SJSA1 (cell line): ENCODE measurements at regions not wholly inside any gene's neighbourhood (a gene's known extent, or its start where the extent isn't known, plus 50 kb on each side); places are given as distances from the start of the nearest gene placed in this dataset.
"Not testable (repeated sequence)": the region's sequence is repeated elsewhere in the genome, so short reads cannot be mapped to it uniquely, and the experiment has no call there.

Source experiments
- DNase-seq, 2 experiments: peaks; one replicate each; pipeline ENCODE4 v3.0.0-alpha.2; 2015 to 2020; ENCODE audit warnings: low spot score in 2 of 2, low read depth in 1 of 2
- H3K27ac ChIP-seq: fragments of 250-450 bp; sonication (Bioruptor Pico); 2 replicates; pipeline ENCODE4 v1.5.1; 2020; ENCODE audit warnings: mild to moderate bottlenecking, moderate library complexity
- H3K27me3 ChIP-seq: fragments of 250-450 bp; sonication (Bioruptor Pico); replicated peaks from 2 replicates; pipeline ENCODE4 v1.5.1; 2020; ENCODE audit warnings: mild to moderate bottlenecking, moderate library complexity
- H3K36me3 ChIP-seq: fragments of 250-450 bp; sonication (Bioruptor Pico); 2 replicates; pipeline ENCODE4 v1.5.1; 2020; ENCODE audit warnings: mild to moderate bottlenecking
- H3K4me1 ChIP-seq: fragments of 250-450 bp; sonication (Bioruptor Pico); replicated peaks from 2 replicates; pipeline ENCODE4 v1.6.1; 2021; ENCODE audit warnings: mild to moderate bottlenecking
- H3K4me3 ChIP-seq: fragments of 250-450 bp; sonication (Bioruptor Pico); 2 replicates; pipeline ENCODE4 v1.5.1; 2020; ENCODE audit warnings: mild to moderate bottlenecking
- H3K9me3 ChIP-seq: fragments of 250-450 bp; sonication (Bioruptor Pico); replicated peaks from 2 replicates; pipeline ENCODE4 v1.5.1; 2020; ENCODE audit warnings: mild to moderate bottlenecking

- no peaks in the 10 kb centered on the region for H3K9me3 ChIP-seq
- H3K36me3 ChIP-seq = no peaks in the 10 kb centered on the region
- no peak overlapping the region for H3K27ac ChIP-seq
- H3K4me3 ChIP-seq = no peak overlapping the region
- no peak for DNase-seq
- no peaks in the 10 kb centered on the region for H3K4me1 ChIP-seq
- H3K27me3 ChIP-seq = 0 out of 2 replicates have a peak, but pooled peaks cover 2% of the 10 kb centered on the region
Measured at GRCh38 chr14:53380867-53381225, 227.7 kb upstream of the DDHD1 start.

GRCh38 chr14:53380052-53380866, 227.1 kb upstream of the DDHD1 start:
- Histone ChIP-seq H3K27ac (no peak overlapping the region), H3K4me3 (no peak overlapping the region), H3K27me3 (0 out of 2 replicates have a peak, but pooled peaks cover 3% of the 10 kb centered on the region), H3K36me3 (no peaks in the 10 kb centered on the region), H3K9me3 (no peaks in the 10 kb centered on the region), H3K4me1 (no peaks in the 10 kb centered on the region)
- DNase-seq = no peak

- DNase-seq = no peak
- 0 out of 2 replicates have a peak, but pooled peaks cover 5% of the 10 kb centered on the region for H3K27me3 ChIP-seq
- no peaks in the 10 kb centered on the region for H3K4me1 ChIP-seq
- H3K9me3 ChIP-seq = no peaks in the 10 kb centered on the region
- H3K4me3 ChIP-seq = no peak overlapping the region
- no peak overlapping the region for H3K27ac ChIP-seq
- H3K36me3 ChIP-seq = no peaks in the 10 kb centered on the region
Measured at GRCh38 chr14:53378142-53378541, 225.0 kb upstream of the DDHD1 start.

GRCh38 chr14:53376064-53376463, 222.9 kb upstream of the DDHD1 start:
- DNase-seq = no peak
- no peaks in the 10 kb centered on the region for H3K9me3 ChIP-seq
- H3K27me3 ChIP-seq = 0 out of 2 replicates have a peak, but pooled peaks cover 5% of the 10 kb centered on the region
- H3K36me3 ChIP-seq = no peaks in the 10 kb centered on the region
- H3K4me1 ChIP-seq = no peaks in the 10 kb centered on the region
- no peak overlapping the region for H3K4me3 ChIP-seq
- no peak overlapping the region for H3K27ac ChIP-seq

- no peak overlapping the region for H3K27ac ChIP-seq
- H3K27me3 ChIP-seq = 0 out of 2 replicates have a peak, but pooled peaks cover 5% of the 10 kb centered on the region
- H3K9me3 ChIP-seq = no peaks in the 10 kb centered on the region
- H3K4me3 ChIP-seq = no peak overlapping the region
- no peaks in the 10 kb centered on the region for H3K4me1 ChIP-seq
- no peaks in the 10 kb centered on the region for H3K36me3 ChIP-seq
- no peak for DNase-seq
Measured at GRCh38 chr14:53375599-53375998, 222.5 kb upstream of the DDHD1 start.

GRCh38 chr14:53368711-53369201, 215.6 kb upstream of the DDHD1 start:
- H3K27ac ChIP-seq = peak overlapping the region; percentile 45
- H3K27me3 ChIP-seq = peaks cover 4% of the 10 kb centered on the region; the same call in 1 of the 2 replicates

GRCh38 chr14:53368066-53368465, 214.9 kb upstream of the DDHD1 start:
- DNase-seq = peak in 1 of 2 experiments; percentile 2
- no peak overlapping the region for H3K4me3 ChIP-seq
- peaks cover 4% of the 10 kb centered on the region; the same call in 1 of the 2 replicates for H3K27me3 ChIP-seq
- H3K9me3 ChIP-seq = no peaks in the 10 kb centered on the region
- no peaks in the 10 kb centered on the region for H3K36me3 ChIP-seq
- H3K4me1 ChIP-seq = peaks cover 26% of the 10 kb centered on the region
- peak overlapping the region; percentile 45 for H3K27ac ChIP-seq

More at GRCh38 chr14:53368711-53369201, 215.6 kb upstream of the DDHD1 start:
- Histone ChIP-seq H3K9me3 (no peaks in the 10 kb centered on the region), H3K4me1 (peaks cover 26% of the 10 kb centered on the region), H3K36me3 (no peaks in the 10 kb centered on the region), H3K4me3 (no peak overlapping the region)
- DNase-seq = peak in 1 of 2 experiments; percentile 90

- no peak for DNase-seq
- Histone ChIP-seq H3K9me3 (no peaks in the 10 kb centered on the region), H3K4me3 (no peak overlapping the region), H3K4me1 (peaks cover 26% of the 10 kb centered on the region), H3K36me3 (no peaks in the 10 kb centered on the region), H3K27me3 (peaks cover 4% of the 10 kb centered on the region; the same call in 1 of the 2 replicates), H3K27ac (no peak overlapping the region)
Measured at GRCh38 chr14:53367644-53368026, 214.5 kb upstream of the DDHD1 start.

DNA sequence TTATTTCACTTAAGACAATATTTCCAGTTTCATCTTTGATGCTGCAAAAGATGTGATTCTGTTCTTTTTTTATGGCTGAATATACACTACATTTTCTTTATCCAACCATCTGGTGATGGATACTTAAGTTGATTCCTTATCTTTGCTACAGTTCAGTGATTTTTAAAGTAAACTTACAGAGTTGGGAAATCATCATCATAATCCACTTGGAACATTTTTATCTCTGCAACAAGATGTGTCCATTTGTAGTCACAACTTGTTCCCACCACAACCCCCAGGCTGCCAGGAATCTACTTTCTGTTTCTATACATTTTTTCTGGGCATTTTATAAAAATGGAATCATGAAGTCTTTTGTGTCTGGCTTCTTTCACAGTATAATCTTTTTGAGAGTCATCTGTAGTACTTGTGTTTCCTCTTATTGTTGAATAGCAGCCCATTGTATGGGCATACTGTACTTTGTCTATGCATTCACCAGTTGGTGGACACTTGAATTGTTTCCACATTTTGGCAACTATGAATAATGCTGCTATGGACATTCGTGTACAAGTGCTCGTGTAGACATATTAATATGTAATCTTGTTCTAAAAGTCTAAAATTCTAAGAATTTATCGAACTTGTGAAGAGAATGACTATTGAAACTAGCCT, 212.5 kb upstream of the DDHD1 start:
- no peak overlapping the region for H3K27ac ChIP-seq
- H3K27me3 ChIP-seq = peaks cover 4% of the 10 kb centered on the region; the same call in 1 of the 2 replicates
- H3K36me3 ChIP-seq = no peaks in the 10 kb centered on the region
- H3K9me3 ChIP-seq = no peaks in the 10 kb centered on the region
- DNase-seq = no peak
- peaks cover 26% of the 10 kb centered on the region for H3K4me1 ChIP-seq
- H3K4me3 ChIP-seq = no peak overlapping the region

- H3K27ac ChIP-seq, H3K9me3 ChIP-seq, H3K27me3 ChIP-seq, H3K36me3 ChIP-seq, H3K4me1 ChIP-seq, DNase-seq, H3K4me3 ChIP-seq: not testable (repeated sequence)
Measured at GRCh38 chr14:53362916-53363315, 209.8 kb upstream of the DDHD1 start.

DNA sequence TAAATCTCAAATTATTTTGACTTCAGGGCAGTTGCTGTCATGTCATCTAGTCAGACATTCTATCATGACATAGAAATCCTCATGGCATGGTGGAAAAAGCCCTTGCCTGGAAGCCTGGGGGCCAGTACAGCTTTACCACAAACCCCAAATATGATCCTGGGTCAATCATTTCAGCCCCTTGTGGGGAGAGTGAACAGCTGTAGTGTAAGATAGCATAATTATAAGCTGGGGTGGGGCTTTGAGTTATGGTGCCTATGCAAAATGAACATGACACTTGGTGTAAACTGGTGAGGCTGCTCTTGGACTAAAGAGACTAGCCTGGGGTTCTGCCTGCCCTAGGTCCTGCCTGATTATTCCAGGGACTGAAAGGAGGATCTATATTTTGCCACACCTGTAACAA, 207.7 kb upstream of the DDHD1 start:
- no peak for DNase-seq
- Histone ChIP-seq H3K9me3 (no peaks in the 10 kb centered on the region), H3K27me3 (no peaks in the 10 kb centered on the region)

GRCh38 chr14:53358166-53358565, 205.0 kb upstream of the DDHD1 start:
- Histone ChIP-seq H3K9me3 (no peaks in the 10 kb centered on the region), H3K27ac (no peak overlapping the region), H3K4me3 (no peak overlapping the region), H3K36me3 (no peaks in the 10 kb centered on the region), H3K27me3 (no peaks in the 10 kb centered on the region), H3K4me1 (peaks cover 11% of the 10 kb centered on the region)
- no peak for DNase-seq

More for the DNA sequence above, 207.7 kb upstream of the DDHD1 start:
- no peak overlapping the region for H3K4me3 ChIP-seq
- no peaks in the 10 kb centered on the region for H3K36me3 ChIP-seq
- H3K4me1 ChIP-seq = 0 out of 2 replicates have a peak, but pooled peaks cover under 1% of the 10 kb centered on the region
- no peak overlapping the region for H3K27ac ChIP-seq

GRCh38 chr14:53356361-53357150, 203.4 kb upstream of the DDHD1 start:
- DNase-seq = no peak
- Histone ChIP-seq H3K36me3 (no peaks in the 10 kb centered on the region), H3K4me3 (no peak overlapping the region), H3K27me3 (no peaks in the 10 kb centered on the region), H3K9me3 (no peaks in the 10 kb centered on the region), H3K4me1 (peaks cover 11% of the 10 kb centered on the region), H3K27ac (no peak overlapping the region)
